ENCODE measurements at regions not wholly inside any gene's neighbourhood (a gene's known extent, or its start where the extent isn't known, plus 50 kb on each side); places are given as distances from the start of the nearest gene placed in this dataset.

GRCh38 chr19:29083863-29084262 is 129.1 kb downstream of the UQCRFS1 start:
- no peak overlapping the region for H3K4me3 ChIP-seq (ENCODE audit: severe bottlenecking)
- ATAC-seq (ENCODE audit: low read depth) (no peak), DNase-seq (ENCODE audit: low spot score) (no peak)
- no peak for TF ChIP-seq CTCF (IDR thresholded peaks at IDR 0.05; ENCODE audit: poor library complexity, severe bottlenecking)
- H3K27me3 ChIP-seq (ENCODE audit: insufficient read depth, poor library complexity, severe bottlenecking), result no peaks in the 10 kb centered on the region
- H3K36me3 ChIP-seq (ENCODE audit: low read depth), result no peaks in the 10 kb centered on the region
- H3K4me1 ChIP-seq (ENCODE audit: insufficient read depth, poor library complexity, severe bottlenecking), result no peaks in the 10 kb centered on the region
- no peaks in the 10 kb centered on the region for H3K9me3 ChIP-seq (ENCODE audit: severe bottlenecking)
- no peak overlapping the region for H3K27ac ChIP-seq (ENCODE audit: poor library complexity, severe bottlenecking)

GRCh38 chr19:29079356-29080032 is 133.5 kb downstream of the UQCRFS1 start:
- no peak overlapping the region for H3K4me3 ChIP-seq (ENCODE audit: severe bottlenecking)
- DNase-seq (ENCODE audit: low spot score), result no peak
- H3K27me3 ChIP-seq (ENCODE audit: insufficient read depth, poor library complexity, severe bottlenecking), result no peaks in the 10 kb centered on the region
- ATAC-seq (ENCODE audit: low read depth), result no peak
- TF ChIP-seq CTCF (IDR thresholded peaks at IDR 0.05; ENCODE audit: poor library complexity, severe bottlenecking), result no peak
- H3K4me1 ChIP-seq (ENCODE audit: insufficient read depth, poor library complexity, severe bottlenecking), result no peaks in the 10 kb centered on the region
- no peaks in the 10 kb centered on the region for H3K36me3 ChIP-seq (ENCODE audit: low read depth)
- H3K9me3 ChIP-seq (ENCODE audit: severe bottlenecking), result no peaks in the 10 kb centered on the region
- H3K27ac ChIP-seq (ENCODE audit: poor library complexity, severe bottlenecking), result no peak overlapping the region

DNA sequence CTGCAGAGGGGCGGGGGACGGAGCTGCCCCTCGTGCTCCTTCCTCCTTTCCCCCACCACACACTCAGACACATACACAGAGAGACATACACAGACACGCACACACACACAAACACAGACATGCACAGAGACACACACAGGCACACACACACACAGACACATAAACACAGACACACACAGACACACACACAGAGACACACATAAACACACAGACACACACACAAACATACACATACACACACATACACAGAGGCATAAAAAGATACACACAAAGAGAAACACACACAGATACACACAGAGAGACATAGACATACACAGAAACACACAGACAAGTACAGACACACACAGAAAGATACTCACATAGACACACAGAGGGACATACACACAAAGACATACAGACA is 136.0 kb downstream of the UQCRFS1 start:
- Histone ChIP-seq H3K4me1 (ENCODE audit: insufficient read depth, poor library complexity, severe bottlenecking) (no peaks in the 10 kb centered on the region), H3K9me3 (ENCODE audit: severe bottlenecking) (no peaks in the 10 kb centered on the region), H3K36me3 (ENCODE audit: low read depth) (no peaks in the 10 kb centered on the region), H3K4me3 (ENCODE audit: severe bottlenecking) (no peak overlapping the region), H3K27me3 (ENCODE audit: insufficient read depth, poor library complexity, severe bottlenecking) (no peaks in the 10 kb centered on the region), H3K27ac (ENCODE audit: poor library complexity, severe bottlenecking) (no peak overlapping the region)
- TF ChIP-seq CTCF (IDR thresholded peaks at IDR 0.05; ENCODE audit: poor library complexity, severe bottlenecking), result no peak
- ATAC-seq (ENCODE audit: low read depth) (no peak), DNase-seq (ENCODE audit: low spot score) (no peak)

DNA sequence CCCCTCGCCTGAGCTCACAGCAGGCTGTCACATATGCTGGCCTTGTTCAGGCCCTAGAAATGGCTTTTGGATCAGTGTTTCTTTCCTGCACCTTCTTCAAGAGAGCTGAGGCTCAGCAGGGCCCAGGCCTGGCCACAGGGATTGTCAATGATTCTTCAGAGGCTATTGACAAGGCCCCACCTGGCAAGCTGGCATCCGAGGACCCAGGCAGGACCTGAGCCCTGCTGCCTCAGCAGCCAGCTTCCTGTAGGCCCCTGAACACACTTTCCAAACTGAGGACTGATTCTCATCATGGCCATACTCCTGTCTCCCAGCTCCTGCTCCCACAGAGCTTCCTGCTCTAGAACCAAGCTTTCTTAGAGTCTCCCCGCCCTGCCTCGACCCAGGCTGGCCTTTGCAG is 136.8 kb downstream of the UQCRFS1 start:
- no peak for TF ChIP-seq CTCF (IDR thresholded peaks at IDR 0.05; ENCODE audit: poor library complexity, severe bottlenecking)
- no peak overlapping the region for H3K27ac ChIP-seq (ENCODE audit: poor library complexity, severe bottlenecking)

DNA sequence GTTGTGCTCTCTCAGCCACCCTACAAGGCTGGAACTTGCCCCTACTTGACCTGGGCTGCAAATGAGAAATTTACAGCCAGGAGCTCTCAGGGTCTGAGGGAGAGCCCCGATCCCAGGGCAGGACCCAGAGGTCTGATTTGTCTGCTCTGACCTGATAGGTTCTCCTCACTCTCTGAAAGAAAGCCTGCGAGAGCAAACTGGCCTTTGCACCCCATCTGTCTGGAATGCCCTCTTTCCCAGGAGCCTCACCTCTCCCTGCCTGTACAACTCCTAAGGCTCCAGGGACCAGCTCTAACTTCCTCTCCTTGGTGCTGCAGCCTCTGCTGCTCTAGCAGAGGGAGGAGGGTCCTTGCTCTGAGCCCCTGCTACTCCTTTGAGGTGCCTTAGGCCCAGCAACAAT is 137.8 kb downstream of the UQCRFS1 start:
- DNase-seq (ENCODE audit: low spot score), result no peak
- H3K9me3 ChIP-seq (ENCODE audit: severe bottlenecking), result no peaks in the 10 kb centered on the region

More for the DNA sequence above, 136.8 kb downstream of the UQCRFS1 start:
- no peak overlapping the region for H3K4me3 ChIP-seq (ENCODE audit: severe bottlenecking)
- no peak for DNase-seq (ENCODE audit: low spot score)
- H3K4me1 ChIP-seq (ENCODE audit: insufficient read depth, poor library complexity, severe bottlenecking), result no peaks in the 10 kb centered on the region
- no peaks in the 10 kb centered on the region for H3K9me3 ChIP-seq (ENCODE audit: severe bottlenecking)
- no peak for ATAC-seq (ENCODE audit: low read depth)
- H3K27me3 ChIP-seq (ENCODE audit: insufficient read depth, poor library complexity, severe bottlenecking), result no peaks in the 10 kb centered on the region
- no peaks in the 10 kb centered on the region for H3K36me3 ChIP-seq (ENCODE audit: low read depth)

More for the DNA sequence above, 137.8 kb downstream of the UQCRFS1 start:
- ATAC-seq (ENCODE audit: low read depth), result no peak
- Histone ChIP-seq H3K27ac (ENCODE audit: poor library complexity, severe bottlenecking) (no peak overlapping the region), H3K4me1 (ENCODE audit: insufficient read depth, poor library complexity, severe bottlenecking) (no peaks in the 10 kb centered on the region), H3K4me3 (ENCODE audit: severe bottlenecking) (no peak overlapping the region), H3K27me3 (ENCODE audit: insufficient read depth, poor library complexity, severe bottlenecking) (no peaks in the 10 kb centered on the region), H3K36me3 (ENCODE audit: low read depth) (no peaks in the 10 kb centered on the region)
- no peak for TF ChIP-seq CTCF (IDR thresholded peaks at IDR 0.05; ENCODE audit: poor library complexity, severe bottlenecking)
